ENCODE measurements at regions not wholly inside any gene's neighbourhood (a gene's known extent, or its start where the extent isn't known, plus 50 kb on each side); places are given as distances from the start of the nearest gene placed in this dataset.

- TF ChIP-seq CTCF (IDR thresholded peaks at IDR 0.05; ENCODE audit: insufficient read depth, low read depth, low read length) (no peak), EZH2 (IDR thresholded peaks at IDR 0.05; ENCODE audit: insufficient read depth, low read length) (no peak)
Measured at GRCh38 chr7:25429731-25430130, 201.4 kb upstream of the NPVF start.

Measured in astrocyte (in vitro differentiated cells and primary cell).